Activated naive CD8-positive, alpha-beta T cell treated with anti-CD3 and anti-CD28 coated beads for 36 hours (primary cell): ENCODE measurements at regions not wholly inside any gene's neighbourhood (a gene's known extent, or its start where the extent isn't known, plus 50 kb on each side); places are given as distances from the start of the nearest gene placed in this dataset.

Source experiments
- DNase-seq: peaks from one replicate; pipeline ENCODE4 v3.0.0; 2021
- H3K27ac Mint-ChIP-seq: one replicate; pipeline ENCODE4 v1.8.0; 2022; ENCODE audit warnings: mild to moderate bottlenecking, moderate library complexity, mixed read lengths
- H3K27me3 Mint-ChIP-seq: one replicate; pipeline ENCODE4 v1.8.0; 2022; ENCODE audit warnings: mild to moderate bottlenecking, mixed read lengths
- H3K36me3 Mint-ChIP-seq: one replicate; pipeline ENCODE4 v1.8.0; 2021; ENCODE audit warnings: mild to moderate bottlenecking, mixed read lengths
- H3K4me1 Mint-ChIP-seq: one replicate; pipeline ENCODE4 v1.8.0; 2021; ENCODE audit warnings: mixed read lengths
- H3K4me3 Mint-ChIP-seq: one replicate; pipeline ENCODE4 v1.8.0; 2022; ENCODE audit warnings: mild to moderate bottlenecking, moderate library complexity, mixed read lengths
- H3K9me3 Mint-ChIP-seq: one replicate; pipeline ENCODE4 v1.8.0; 2022; ENCODE audit warnings: mixed read lengths

- no peaks in the 10 kb centered on the region for H3K27me3 Mint-ChIP-seq
- H3K36me3 Mint-ChIP-seq, result no peaks in the 10 kb centered on the region
- no peak overlapping the region for H3K4me3 Mint-ChIP-seq
- no peak overlapping the region for H3K27ac Mint-ChIP-seq
- no peaks in the 10 kb centered on the region for H3K4me1 Mint-ChIP-seq
- H3K9me3 Mint-ChIP-seq, result peaks cover 1% of the 10 kb centered on the region
- DNase-seq, result no peak
Measured at GRCh38 chr9:13729955-13730354, 450.5 kb upstream of the MPDZ start.

GRCh38 chr9:13728917-13729811 is 449.7 kb upstream of the MPDZ start:
- H3K36me3 Mint-ChIP-seq, result no peaks in the 10 kb centered on the region
- H3K9me3 Mint-ChIP-seq, result peaks cover 2% of the 10 kb centered on the region
- DNase-seq, result no peak
- no peaks in the 10 kb centered on the region for H3K4me1 Mint-ChIP-seq
- no peak overlapping the region for H3K4me3 Mint-ChIP-seq
- no peak overlapping the region for H3K27ac Mint-ChIP-seq
- H3K27me3 Mint-ChIP-seq, result no peaks in the 10 kb centered on the region

GRCh38 chr9:13728131-13728530 is 448.6 kb upstream of the MPDZ start:
- no peaks in the 10 kb centered on the region for H3K4me1 Mint-ChIP-seq
- H3K27me3 Mint-ChIP-seq, result no peaks in the 10 kb centered on the region
- no peak for DNase-seq
- H3K36me3 Mint-ChIP-seq, result no peaks in the 10 kb centered on the region
- H3K4me3 Mint-ChIP-seq, result no peak overlapping the region
- H3K27ac Mint-ChIP-seq, result no peak overlapping the region
- peaks cover 3% of the 10 kb centered on the region for H3K9me3 Mint-ChIP-seq

GRCh38 chr9:13726746-13727145 is 447.3 kb upstream of the MPDZ start:
- H3K9me3 Mint-ChIP-seq, result peaks cover 3% of the 10 kb centered on the region
- no peak overlapping the region for H3K4me3 Mint-ChIP-seq
- DNase-seq, result no peak
- no peaks in the 10 kb centered on the region for H3K27me3 Mint-ChIP-seq
- H3K27ac Mint-ChIP-seq, result no peak overlapping the region
- H3K36me3 Mint-ChIP-seq, result no peaks in the 10 kb centered on the region
- no peaks in the 10 kb centered on the region for H3K4me1 Mint-ChIP-seq

- Mint-ChIP-seq H3K36me3 (no peaks in the 10 kb centered on the region), H3K4me3 (no peak overlapping the region), H3K27ac (no peak overlapping the region), H3K9me3 (peaks cover 4% of the 10 kb centered on the region), H3K4me1 (no peaks in the 10 kb centered on the region), H3K27me3 (no peaks in the 10 kb centered on the region)
- DNase-seq, result no peak
Measured at GRCh38 chr9:13725516-13725915, 446.0 kb upstream of the MPDZ start.

- no peak for DNase-seq
- Mint-ChIP-seq H3K27me3 (no peaks in the 10 kb centered on the region), H3K36me3 (no peaks in the 10 kb centered on the region), H3K4me3 (no peak overlapping the region), H3K27ac (no peak overlapping the region), H3K4me1 (no peaks in the 10 kb centered on the region), H3K9me3 (peaks cover 3% of the 10 kb centered on the region)
Measured at GRCh38 chr9:13721481-13722235, 442.2 kb upstream of the MPDZ start.

- Mint-ChIP-seq H3K27ac (no peak overlapping the region), H3K9me3 (peaks cover 3% of the 10 kb centered on the region), H3K27me3 (no peaks in the 10 kb centered on the region), H3K4me3 (no peak overlapping the region), H3K36me3 (no peaks in the 10 kb centered on the region), H3K4me1 (no peaks in the 10 kb centered on the region)
- no peak for DNase-seq
Measured at GRCh38 chr9:13719981-13720676, 440.6 kb upstream of the MPDZ start.

GRCh38 chr9:13719446-13719845 is 440.0 kb upstream of the MPDZ start:
- no peaks in the 10 kb centered on the region for H3K27me3 Mint-ChIP-seq
- H3K27ac Mint-ChIP-seq, result no peak overlapping the region
- no peak for DNase-seq

GRCh38 chr9:13718539-13718938 is 439.0 kb upstream of the MPDZ start:
- no peaks in the 10 kb centered on the region for H3K4me1 Mint-ChIP-seq
- H3K36me3 Mint-ChIP-seq, result no peaks in the 10 kb centered on the region
- no peak for DNase-seq
- no peaks in the 10 kb centered on the region for H3K27me3 Mint-ChIP-seq
- H3K9me3 Mint-ChIP-seq, result peaks cover 1% of the 10 kb centered on the region
- H3K4me3 Mint-ChIP-seq, result no peak overlapping the region
- no peak overlapping the region for H3K27ac Mint-ChIP-seq

More at GRCh38 chr9:13719446-13719845, 440.0 kb upstream of the MPDZ start:
- Mint-ChIP-seq H3K4me1 (no peaks in the 10 kb centered on the region), H3K36me3 (no peaks in the 10 kb centered on the region), H3K4me3 (no peak overlapping the region), H3K9me3 (peaks cover 3% of the 10 kb centered on the region)

- no peak overlapping the region for H3K27ac Mint-ChIP-seq
- H3K36me3 Mint-ChIP-seq, result no peaks in the 10 kb centered on the region
- H3K9me3 Mint-ChIP-seq, result peaks cover 1% of the 10 kb centered on the region
- no peaks in the 10 kb centered on the region for H3K4me1 Mint-ChIP-seq
- no peak for DNase-seq
- no peak overlapping the region for H3K4me3 Mint-ChIP-seq
- no peaks in the 10 kb centered on the region for H3K27me3 Mint-ChIP-seq
Measured at GRCh38 chr9:13718086-13718485, 438.6 kb upstream of the MPDZ start.

- DNase-seq, result no peak
- peaks cover 1% of the 10 kb centered on the region for H3K9me3 Mint-ChIP-seq
- no peaks in the 10 kb centered on the region for H3K4me1 Mint-ChIP-seq
- no peak overlapping the region for H3K4me3 Mint-ChIP-seq
- H3K27ac Mint-ChIP-seq, result no peak overlapping the region
- no peaks in the 10 kb centered on the region for H3K36me3 Mint-ChIP-seq
- H3K27me3 Mint-ChIP-seq, result no peaks in the 10 kb centered on the region
Measured at GRCh38 chr9:13717322-13718054, 438.0 kb upstream of the MPDZ start.

- Mint-ChIP-seq H3K4me3 (no peak overlapping the region), H3K27ac (no peak overlapping the region), H3K9me3 (peaks cover 1% of the 10 kb centered on the region), H3K27me3 (no peaks in the 10 kb centered on the region), H3K36me3 (no peaks in the 10 kb centered on the region), H3K4me1 (no peaks in the 10 kb centered on the region)
- no peak for DNase-seq
Measured at GRCh38 chr9:13716601-13717321, 437.3 kb upstream of the MPDZ start.

- Mint-ChIP-seq H3K9me3 (peaks cover 1% of the 10 kb centered on the region), H3K27me3 (no peaks in the 10 kb centered on the region), H3K4me3 (no peak overlapping the region), H3K4me1 (no peaks in the 10 kb centered on the region), H3K36me3 (no peaks in the 10 kb centered on the region), H3K27ac (no peak overlapping the region)
- DNase-seq, result no peak
Measured at GRCh38 chr9:13716090-13716489, 436.6 kb upstream of the MPDZ start.

- DNase-seq, result no peak
- Mint-ChIP-seq H3K9me3 (peaks cover under 1% of the 10 kb centered on the region), H3K4me3 (no peak overlapping the region), H3K27ac (no peak overlapping the region), H3K27me3 (no peaks in the 10 kb centered on the region), H3K4me1 (no peaks in the 10 kb centered on the region), H3K36me3 (no peaks in the 10 kb centered on the region)
Measured at GRCh38 chr9:13715430-13715829, 435.9 kb upstream of the MPDZ start.
